ENCODE measurements at regions not wholly inside any gene's neighbourhood (a gene's known extent, or its start where the extent isn't known, plus 50 kb on each side); places are given as distances from the start of the nearest gene placed in this dataset.

- CTCF ChIA-PET, result no interaction called here
- POLR2A ChIA-PET (ENCODE audit: low non-redundant PET), result no interaction called here
- H3K27ac ChIP-seq, result no peak overlapping the region
- no peak for TF ChIP-seq CTCF (conservative IDR thresholded peaks at IDR 0.05; ENCODE audit: low read depth)
- DNase-seq (ENCODE audit: low spot score), result no peak
These were observed 718.8 kb upstream of the LRFN5 start for GRCh38 chr14:40887912-40888311.

- ChIA-PET POLR2A (ENCODE audit: low non-redundant PET) (no interaction called here), CTCF (interaction anchor here (0.6 kb wide), 1 partner anchor 900 kb away, joined by 4 read pairs; no protein-coding TSS in a partner anchor)
- no peak overlapping the region for H3K27ac ChIP-seq
- DNase-seq (ENCODE audit: low spot score), result no peak
- no peak for TF ChIP-seq CTCF (conservative IDR thresholded peaks at IDR 0.05; ENCODE audit: low read depth)
These were observed 736.4 kb upstream of the LRFN5 start for GRCh38 chr14:40870252-40870651.

GRCh38 chr14:40859055-40859454 is 747.6 kb upstream of the LRFN5 start:
- TF ChIP-seq CTCF (conservative IDR thresholded peaks at IDR 0.05; ENCODE audit: low read depth), result no peak
- ChIA-PET CTCF (interaction anchor here (0.6 kb wide), 1 partner anchor 1006 kb away, joined by 3 read pairs; no protein-coding TSS in a partner anchor), POLR2A (ENCODE audit: low non-redundant PET) (no interaction called here)
- H3K27ac ChIP-seq, result no peak overlapping the region
- DNase-seq (ENCODE audit: low spot score), result no peak

GRCh38 chr14:40855343-40855742 is 751.3 kb upstream of the LRFN5 start:
- POLR2A ChIA-PET (ENCODE audit: low non-redundant PET), result no interaction called here
- TF ChIP-seq CTCF (conservative IDR thresholded peaks at IDR 0.05; ENCODE audit: low read depth), result no peak

GRCh38 chr14:40850191-40850590 is 756.5 kb upstream of the LRFN5 start:
- DNase-seq (ENCODE audit: low spot score), result no peak
- POLR2A ChIA-PET (ENCODE audit: low non-redundant PET), result no interaction called here
- H3K27ac ChIP-seq, result no peak overlapping the region
- CTCF ChIA-PET, result no interaction called here
- no peak for TF ChIP-seq CTCF (conservative IDR thresholded peaks at IDR 0.05; ENCODE audit: low read depth)

More at GRCh38 chr14:40855343-40855742, 751.3 kb upstream of the LRFN5 start:
- CTCF ChIA-PET, result no interaction called here
- H3K27ac ChIP-seq, result no peak overlapping the region
- DNase-seq (ENCODE audit: low spot score), result no peak

- TF ChIP-seq CTCF (conservative IDR thresholded peaks at IDR 0.05; ENCODE audit: low read depth), result no peak
- CTCF ChIA-PET, result no interaction called here
- POLR2A ChIA-PET (ENCODE audit: low non-redundant PET), result no interaction called here
- no peak for DNase-seq (ENCODE audit: low spot score)
- H3K27ac ChIP-seq, result no peak overlapping the region
These were observed 759.2 kb upstream of the LRFN5 start for GRCh38 chr14:40847480-40847879.

GRCh38 chr14:40842816-40843215 is 763.9 kb upstream of the LRFN5 start:
- POLR2A ChIA-PET (ENCODE audit: low non-redundant PET), result no interaction called here
- no peak for TF ChIP-seq CTCF (conservative IDR thresholded peaks at IDR 0.05; ENCODE audit: low read depth)
- DNase-seq (ENCODE audit: low spot score), result no peak
- no peak overlapping the region for H3K27ac ChIP-seq
- CTCF ChIA-PET, result no interaction called here

Data from RWPE1 (cell line).